HG03460 (cell line): ENCODE measurements at regions not wholly inside any gene's neighbourhood (a gene's known extent, or its start where the extent isn't known, plus 50 kb on each side); places are given as distances from the start of the nearest gene placed in this dataset.

Source experiments
- ATAC-seq: cut with Tn5 transposase; IDR thresholded peaks from one replicate; pipeline ENCODE4 v1.9.1; 2021; ENCODE audit not compliant: unreplicated experiment

DNA sequence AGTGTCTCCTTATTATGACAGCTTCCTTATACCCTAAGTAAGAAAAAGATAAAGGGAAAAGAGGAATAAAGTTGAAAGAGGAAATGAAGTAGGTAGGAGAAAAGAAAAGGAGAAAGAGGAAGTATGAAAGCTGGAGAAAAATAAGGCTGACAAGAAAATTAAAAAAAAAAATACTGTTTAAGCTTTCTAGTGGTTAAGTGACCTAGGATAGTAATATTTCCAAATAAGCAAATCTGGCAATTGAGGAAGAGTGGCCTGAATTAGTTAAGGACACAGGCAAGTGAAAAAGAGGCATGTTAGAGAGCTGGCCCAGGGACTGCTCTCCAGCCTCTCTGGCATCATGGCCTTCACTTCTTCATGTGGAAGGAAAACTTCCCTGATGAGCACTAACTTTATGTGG, 76.5 kb upstream of the ADGRF1 start:
- no peak for ATAC-seq

DNA sequence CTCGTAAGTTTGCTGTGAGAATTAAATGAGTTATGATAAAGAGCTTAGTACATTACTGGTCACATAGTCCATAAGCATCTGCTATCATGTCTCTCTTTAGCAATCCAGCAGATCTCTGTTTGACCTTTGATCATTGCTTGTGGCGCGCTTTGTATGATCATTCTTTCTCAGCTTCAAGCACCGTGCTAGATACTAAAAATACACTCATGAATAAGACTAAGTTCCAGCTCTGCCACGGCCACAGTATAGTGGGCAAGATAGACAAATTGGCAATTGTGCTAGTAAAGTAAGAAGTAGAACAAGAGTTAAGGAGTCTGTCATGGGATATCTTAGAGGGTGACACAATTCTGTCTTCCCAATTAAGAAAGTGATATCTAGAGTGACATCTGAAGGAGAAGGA, 75.2 kb upstream of the ADGRF1 start:
- ATAC-seq = no peak

DNA sequence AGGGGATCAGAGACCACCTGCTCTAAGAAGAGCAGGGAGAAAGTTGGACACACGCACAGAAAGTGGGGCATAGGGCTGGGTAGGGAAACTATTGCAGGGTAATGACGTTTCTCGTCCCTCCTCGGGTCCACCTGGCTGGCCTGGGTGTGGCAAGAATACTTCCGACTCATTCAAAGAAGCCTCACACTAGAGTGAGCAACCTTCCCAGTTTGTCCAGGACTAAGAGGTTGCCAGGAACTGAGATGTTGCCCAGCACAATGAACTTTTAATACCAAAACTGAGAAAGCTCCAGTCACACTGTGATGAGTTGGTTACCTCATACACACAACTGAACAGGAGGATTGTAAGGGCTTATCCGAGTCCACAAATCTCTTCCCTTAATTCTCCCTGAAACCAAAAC, 74.5 kb upstream of the ADGRF1 start:
- no peak for ATAC-seq

DNA sequence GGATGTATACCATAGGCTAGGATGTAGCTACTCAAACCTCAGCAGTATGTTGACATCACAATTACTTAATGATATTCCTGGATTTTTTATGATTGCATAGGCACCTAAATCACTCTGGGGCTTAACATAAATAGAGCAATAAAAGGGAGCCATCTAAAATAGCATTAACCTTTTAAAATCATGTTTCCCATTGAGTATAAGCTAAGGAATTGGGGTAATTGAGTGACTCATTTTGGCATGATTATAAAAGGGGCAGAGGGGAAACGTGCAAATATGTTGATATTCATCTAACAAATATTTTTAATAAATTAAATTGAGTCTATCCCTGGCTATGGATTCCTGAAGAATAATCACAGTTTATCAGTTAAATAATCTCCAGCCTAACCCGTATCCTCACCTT, 74.0 kb upstream of the ADGRF1 start:
- ATAC-seq = no peak

DNA sequence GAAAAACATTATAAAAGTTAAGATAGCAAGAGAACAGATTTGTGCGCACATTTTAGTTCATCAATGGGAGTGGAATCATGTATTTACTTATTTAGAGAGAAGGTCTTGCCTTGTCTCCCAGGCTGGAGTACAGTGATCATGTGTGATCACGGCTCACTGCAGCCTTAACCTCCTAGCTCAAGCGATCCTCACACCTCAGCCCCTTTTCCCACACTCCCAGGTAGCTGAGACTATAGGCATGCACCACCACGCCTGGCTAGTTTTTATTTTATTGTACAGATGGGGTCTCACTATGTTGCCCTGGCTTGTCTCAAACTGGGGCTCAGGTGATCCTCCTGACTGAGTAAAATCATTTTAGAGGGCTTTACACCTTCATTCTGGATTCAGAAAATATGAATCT, 72.3 kb upstream of the ADGRF1 start:
- no peak for ATAC-seq

DNA sequence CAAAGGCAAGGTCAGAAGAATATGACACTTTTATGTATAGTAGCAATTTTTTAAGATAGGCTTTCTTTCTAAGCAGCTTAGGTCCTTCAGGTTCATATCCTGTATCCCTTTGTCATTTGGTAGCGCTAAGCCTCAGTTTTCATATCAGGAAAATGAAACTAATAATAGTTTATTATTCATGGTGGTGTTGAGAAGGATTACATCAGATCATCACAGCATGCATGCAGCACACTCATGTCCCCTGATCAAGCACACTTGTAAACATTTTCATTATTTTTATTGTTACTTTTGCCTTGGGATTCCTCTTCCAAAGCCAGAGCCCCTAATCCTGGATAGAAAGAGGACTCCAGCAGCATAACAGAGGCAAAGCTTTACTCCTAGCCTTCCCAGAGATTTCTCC, 70.2 kb upstream of the ADGRF1 start:
- no peak for ATAC-seq

DNA sequence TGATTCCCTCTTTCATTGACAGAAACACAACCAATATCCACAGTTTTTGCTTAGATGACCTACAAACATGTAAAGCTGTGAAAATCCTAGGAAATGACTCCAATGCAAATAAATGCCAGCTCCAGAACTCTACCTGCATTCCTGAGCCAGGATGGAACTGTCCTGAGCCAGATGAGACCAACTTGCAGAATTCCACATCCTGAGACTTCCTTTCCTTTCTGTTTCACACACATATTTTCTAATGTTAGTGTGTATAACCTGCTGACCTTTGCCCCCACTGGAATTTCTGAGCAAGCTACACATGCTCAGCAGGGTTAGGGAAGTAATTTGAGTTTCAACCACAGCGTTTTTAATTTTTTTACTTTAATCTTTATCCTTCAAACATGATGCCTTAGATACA, 69.6 kb upstream of the ADGRF1 start:
- no peak for ATAC-seq

DNA sequence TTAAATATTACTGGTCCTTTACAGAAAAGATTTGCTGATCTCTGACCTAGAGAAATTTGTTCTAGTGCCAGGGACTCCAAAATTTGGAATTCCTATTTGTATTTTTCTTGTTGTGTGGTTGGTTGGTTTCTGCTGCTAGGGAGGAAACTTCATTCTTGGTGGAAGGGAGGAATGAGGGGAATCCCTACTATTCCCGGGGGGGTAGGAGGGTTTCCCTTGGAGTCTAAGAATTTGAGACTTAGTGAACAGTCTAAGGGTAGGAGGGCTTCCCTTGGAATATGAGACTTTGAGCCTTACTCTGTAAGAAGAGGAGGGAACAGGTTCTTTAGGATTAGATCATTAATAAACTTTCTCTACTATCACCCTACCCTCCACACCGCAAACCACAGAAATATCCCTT, 67.1 kb upstream of the ADGRF1 start:
- no peak for ATAC-seq

DNA sequence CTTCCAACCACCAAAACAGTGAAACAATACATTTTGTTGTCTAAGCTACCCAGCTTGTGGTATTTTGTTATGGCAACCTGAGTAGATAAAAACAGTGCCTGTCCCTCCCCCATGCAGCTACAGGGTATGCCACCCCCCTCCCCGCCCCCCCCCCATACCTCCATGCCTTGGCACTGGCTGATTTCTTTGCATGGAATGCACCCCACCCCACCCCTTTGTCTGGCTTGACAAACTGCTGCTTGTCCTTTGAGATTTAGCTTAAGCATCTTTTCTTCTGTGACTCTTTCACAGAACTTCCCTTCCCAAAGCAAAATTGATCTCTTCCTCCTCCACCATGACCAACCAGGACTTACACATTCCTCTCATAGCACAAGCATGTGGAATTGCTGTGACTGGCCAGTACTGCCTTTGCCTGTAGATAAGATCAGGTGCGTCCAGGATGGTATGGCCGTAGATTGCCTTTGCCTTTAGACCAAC, 64.6 kb upstream of the ADGRF1 start:
- ATAC-seq = no peak

DNA sequence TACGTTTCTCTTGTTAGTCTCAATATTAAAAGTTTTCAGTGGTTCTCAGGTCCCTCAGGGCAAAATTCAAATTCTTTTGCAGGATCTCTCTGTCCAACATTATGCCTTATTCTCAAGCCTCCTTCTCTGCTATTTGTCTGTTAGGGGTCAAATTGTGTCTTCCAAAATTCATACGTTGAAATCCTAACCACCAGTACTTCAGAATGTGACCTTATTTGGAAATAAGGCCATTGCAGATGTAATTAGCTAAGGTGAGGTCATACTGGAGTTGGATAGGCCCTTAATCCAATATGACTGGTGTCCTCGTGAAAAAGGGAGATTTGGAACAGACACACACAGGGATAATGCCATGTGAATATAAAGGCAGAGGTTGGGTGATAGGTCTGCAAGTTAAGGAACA, 64.1 kb upstream of the ADGRF1 start:
- no peak for ATAC-seq

DNA sequence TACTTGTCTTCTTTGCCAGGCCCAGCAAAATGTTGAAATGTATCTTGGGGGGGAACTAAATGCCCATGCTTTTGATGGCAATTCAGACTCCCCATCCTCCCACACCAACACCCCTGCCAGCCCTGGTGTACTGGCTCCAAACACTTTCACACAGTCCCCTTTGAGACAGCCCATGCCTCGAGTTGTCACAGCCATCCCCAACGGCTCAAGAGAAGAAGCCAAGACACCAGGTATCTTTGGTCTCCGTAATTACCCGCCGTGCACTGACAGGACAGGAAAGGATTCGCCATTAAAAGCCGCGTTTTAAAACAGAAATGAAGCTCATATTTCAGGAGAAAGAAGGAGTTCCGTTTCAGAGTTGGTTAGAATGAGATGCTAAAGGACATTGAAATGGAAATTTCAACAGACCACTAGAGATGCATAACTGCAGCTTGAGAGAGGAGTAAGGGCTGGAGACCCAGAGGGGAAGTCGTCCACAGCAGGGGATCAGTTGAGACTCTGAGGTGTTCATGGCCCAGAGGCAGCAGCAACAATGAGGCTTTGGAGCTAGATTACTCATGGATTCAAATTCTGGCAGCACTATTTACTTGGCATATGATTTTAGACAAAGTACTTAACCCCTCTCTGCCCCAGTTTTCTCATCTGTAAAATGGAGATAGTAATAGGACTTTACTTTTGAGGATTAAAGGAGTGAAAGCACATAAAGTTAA, 63.5 kb upstream of the ADGRF1 start:
- no peak for ATAC-seq

DNA sequence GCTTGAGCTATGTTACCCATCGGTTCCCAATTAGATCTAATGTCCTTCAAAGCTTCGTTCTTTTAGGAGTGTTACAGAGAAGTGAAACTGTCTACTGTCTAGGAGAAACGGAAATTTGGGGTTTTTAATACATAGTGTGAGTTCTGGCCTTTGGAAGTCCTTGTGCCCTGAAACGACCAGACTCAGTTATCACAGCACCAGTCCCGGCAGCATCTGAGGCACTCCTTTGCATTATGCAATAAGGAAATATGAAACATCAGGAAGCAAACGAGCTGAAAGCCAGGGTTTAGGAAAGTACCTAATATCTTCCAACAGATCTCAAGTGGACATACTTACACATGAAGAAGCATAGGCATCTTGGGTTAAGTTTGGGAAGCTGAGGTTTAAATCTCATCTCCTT, 61.8 kb upstream of the ADGRF1 start:
- no peak for ATAC-seq

DNA sequence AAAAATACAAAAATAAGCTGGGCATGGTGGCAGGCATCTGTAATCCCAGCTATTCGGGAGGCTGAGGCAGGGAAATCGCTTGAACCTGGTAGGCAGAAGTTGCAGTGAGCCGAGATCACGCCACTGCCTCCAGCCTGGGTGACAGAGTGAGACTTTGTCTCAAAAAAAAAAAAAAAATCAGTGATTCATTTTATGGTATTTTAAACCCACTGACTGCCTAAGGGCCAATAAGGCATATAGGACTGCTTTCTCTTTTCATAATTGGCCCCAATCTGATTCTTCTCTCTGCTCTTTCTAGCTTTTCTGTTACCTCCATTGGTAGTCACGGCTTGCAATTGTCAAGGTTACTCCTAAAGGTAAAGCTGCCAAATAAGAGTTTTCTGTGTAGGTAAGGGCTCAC, 60.2 kb upstream of the ADGRF1 start:
- ATAC-seq = no peak

DNA sequence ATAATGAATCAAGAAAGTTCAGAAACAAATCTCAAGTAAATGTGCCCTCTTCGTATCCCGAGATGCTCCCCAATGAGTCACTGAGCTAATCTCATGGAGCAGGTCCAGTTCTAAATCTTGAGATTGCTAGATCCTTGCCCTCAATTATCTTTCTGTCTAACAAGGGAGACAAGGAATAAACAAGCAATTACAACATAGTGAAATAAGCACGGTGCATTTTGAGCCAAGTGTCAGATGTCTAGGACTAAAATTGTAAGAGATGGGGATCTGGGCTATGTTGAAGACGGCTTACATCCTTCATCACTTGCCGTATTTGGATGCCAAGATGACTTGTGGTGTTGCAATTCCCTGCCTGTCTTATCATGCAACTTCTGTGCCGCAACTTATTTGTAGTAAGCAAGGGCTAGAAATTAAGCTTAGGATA, 56.5 kb upstream of the ADGRF1 start:
- no peak for ATAC-seq

DNA sequence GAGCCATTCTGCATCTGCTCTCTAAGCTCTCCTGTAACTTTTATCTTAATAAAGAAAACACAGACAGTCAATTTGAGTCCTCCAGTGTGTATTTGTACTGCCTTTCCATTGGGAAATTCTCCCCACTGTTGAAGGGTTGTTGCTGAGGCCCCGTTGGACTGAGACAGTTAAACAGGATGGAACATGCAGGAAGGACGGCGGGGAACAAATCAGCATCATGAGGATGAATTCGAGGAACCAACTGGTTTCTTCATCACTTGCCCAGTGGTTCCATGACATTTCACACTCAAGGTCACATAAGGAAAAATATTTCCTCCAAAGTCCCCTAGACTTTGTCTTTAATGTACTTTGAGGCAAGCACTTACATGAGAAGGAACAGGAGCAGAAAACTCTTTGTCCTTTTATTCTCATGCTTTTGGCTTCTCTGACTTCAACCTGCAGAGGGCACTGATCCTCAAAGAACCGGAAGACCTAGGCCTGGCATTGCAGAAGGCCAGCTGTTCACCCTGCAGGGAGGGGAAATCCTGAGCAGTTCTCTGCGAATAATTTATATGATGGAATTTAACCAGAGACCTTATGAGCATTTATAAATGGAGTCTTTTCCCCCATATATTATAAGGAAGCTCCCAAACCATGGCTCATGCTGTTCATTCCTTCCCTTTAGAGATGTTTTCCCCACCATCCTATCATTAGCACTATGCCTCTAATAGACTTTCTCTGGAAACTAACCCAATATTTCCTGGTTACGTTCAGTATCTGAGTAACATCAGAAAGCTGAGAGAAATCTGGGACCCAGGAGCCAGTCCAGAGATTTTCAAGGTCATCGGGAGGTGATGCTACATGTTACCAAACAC, 55.2 kb upstream of the ADGRF1 start:
- ATAC-seq = peak; percentile 98

DNA sequence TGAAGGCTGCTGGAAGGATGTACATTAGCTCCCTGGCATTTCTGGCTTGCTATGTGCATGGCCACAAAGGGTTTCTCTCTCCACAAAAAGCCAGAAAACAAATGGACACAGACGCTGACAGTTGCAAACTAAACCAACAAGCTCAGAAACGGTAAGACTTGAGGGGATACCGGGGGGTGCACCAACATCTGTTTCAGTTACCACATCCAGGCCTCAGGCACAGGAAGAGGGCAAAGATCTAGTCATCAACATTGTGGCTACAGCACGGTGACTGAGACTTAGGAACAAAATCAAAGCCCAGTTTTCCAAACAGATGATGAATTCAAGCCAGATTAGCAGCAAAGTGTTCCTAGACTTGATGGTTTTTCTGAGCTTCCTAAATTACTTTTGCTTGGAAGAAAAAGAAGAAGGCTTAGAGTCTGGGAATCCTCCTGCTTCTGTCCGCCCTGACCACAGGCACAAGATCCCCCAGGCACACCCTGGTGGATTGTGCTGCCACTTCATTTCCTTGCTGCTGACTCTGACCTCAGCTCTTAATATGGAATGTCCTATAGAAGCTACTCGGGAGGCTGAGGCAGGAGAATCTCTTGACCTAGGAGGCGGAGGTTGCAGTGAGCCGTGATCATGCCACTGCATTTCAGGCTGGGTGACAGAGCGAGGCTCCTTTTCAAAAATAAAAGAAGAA, 54.2 kb upstream of the ADGRF1 start:
- no peak for ATAC-seq

DNA sequence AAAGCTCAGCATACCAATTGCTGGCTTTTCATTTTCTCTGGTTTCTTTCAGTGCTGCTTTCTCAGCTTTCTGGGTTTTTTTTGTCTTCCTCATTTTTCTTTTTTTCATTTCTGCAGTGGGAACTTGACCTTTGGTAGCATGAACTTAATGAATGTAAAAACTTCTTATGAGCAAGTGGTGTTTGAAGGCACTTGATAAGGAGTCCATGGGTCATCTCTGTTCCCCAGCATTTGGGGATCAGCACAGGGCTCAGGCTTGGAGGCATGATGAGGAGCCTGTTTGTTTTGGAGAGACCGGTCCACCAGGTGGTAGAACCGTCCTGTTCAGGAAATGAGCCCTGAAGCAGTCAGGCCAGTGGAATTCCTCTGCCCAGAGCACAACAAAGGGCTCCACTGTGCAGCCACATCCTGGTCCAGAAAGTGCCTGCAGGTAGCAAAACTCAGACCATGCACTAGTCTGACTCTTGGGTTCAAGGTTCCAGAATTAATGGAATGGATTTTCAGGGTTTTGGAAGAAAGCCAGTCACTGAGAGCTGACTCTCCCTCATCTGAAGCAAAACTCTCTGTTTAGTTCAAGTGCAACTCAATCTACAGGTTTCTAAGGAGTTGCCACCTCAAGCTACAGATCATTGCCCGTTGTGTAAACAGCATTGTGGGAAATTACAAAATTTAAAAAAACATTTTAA, 52.3 kb upstream of the ADGRF1 start:
- ATAC-seq = no peak

DNA sequence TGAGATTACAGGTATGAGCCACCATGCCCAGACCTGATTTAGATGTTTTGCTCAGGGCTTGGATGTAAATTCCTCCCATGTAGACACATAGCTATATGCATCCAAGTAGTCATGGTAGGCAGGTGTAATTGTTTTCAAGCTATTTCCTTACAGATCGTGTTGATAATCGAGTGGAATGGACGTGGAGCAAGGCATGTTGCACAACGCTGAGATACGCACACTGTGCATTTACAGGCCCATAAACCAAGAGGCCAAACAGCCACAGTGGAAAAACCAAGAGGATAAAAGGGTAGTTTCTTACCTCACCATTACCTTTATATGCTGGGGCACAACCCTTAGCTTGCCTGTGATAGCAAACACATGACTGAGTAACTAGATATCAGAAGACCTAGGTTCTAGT, 51.0 kb upstream of the ADGRF1 start:
- ATAC-seq = no peak

DNA sequence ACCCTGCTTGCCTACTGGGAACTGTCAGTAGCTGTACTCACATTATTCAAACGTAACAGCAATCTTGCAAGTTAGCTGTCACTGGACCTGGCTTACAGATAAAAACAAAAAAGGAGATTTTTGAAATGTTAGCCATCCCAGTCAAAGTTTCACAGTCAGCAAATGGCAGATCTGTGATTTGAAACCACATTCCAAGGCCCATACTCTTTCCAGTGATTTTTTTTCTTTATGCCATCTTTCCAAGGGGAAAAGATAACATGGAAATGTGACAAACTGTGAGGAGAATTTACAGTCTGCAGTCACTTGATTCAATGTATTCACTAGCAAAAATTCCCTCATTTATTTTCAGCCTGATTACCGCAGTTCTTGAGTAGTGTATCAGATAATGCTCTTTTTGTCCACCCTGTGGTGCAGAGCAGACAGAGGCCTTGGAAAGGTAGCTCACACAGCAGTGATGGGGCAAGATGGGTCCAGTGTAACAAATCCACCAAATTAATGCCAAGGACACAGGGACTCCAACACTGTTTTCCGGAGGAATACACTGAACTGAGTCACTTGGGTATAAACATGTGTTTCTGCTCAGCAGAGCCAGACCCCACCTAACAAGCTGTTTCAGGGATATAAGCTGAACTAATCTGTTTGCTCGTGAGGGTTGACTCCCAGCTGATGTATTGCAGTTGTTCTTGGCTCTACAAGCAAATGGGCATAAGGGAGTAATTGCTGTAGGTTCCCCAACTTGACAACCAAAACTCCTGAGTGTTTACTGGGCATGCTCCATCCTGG, 49.9 kb upstream of the ADGRF1 start:
- ATAC-seq = no peak
